T47D (cell line): ENCODE measurements at regions not wholly inside any gene's neighbourhood (a gene's known extent, or its start where the extent isn't known, plus 50 kb on each side); places are given as distances from the start of the nearest gene placed in this dataset.
"Not testable (repeated sequence)": the region's sequence is repeated elsewhere in the genome, so short reads cannot be mapped to it uniquely, and the experiment has no call there.

Experiments
- DNase-seq, 2 experiments: peaks; one replicate each; pipeline versions ENCODE4 v3.0.0 to v3.0.0-alpha.2; 2011 to 2012; ENCODE audit warnings: low read depth in 1 of 2, low spot score in 1 of 2
- JUND ChIP-seq: IDR thresholded peaks from 2 replicates; pipeline ENCODE4 v1.6.1; 2012; ENCODE audit warnings: low read depth
- in situ Hi-C: cut with HindIII; loops from 2 replicates; pipeline ENCODE4 v1.10.0; 2016; ENCODE audit warnings: low sequenced_read_pairs, low pct_unique_long_range_greater_than_20kb

DNA sequence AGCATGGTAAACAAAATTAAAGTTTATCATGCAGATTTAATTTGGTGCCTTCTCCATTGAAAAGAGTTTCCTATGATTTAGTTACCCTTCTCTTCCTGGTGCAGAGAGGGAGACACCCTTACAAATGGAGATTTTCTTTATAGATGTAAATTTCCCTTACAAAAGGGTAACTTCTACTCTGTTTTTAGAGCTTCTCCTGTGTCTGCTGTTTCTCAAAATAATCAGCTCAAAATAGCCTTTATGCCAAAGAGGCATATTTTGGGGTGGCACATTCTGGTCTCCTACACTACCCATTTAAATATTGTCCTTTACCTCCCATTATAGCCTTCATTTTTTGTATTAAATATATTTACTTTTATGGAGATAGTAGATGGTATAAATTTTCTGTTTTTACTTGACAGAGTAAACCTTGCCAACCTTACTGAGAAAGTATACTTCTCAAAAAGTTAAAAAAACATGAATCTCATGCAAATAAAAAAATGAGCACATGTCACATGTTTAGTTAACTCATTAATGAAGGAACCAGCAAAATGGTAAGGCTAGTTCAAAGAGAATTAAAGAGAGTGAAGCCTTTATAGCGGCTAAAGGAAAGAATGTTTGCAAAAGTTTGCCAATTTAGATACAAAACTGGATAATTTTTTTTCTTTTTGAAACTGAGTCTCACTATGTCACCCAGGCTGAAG is 83.3 kb upstream of the MSH6 start:
- no peak for TF ChIP-seq JUND
- DNase-seq, result no peak
- in situ Hi-C loops, result no loop called here

DNA sequence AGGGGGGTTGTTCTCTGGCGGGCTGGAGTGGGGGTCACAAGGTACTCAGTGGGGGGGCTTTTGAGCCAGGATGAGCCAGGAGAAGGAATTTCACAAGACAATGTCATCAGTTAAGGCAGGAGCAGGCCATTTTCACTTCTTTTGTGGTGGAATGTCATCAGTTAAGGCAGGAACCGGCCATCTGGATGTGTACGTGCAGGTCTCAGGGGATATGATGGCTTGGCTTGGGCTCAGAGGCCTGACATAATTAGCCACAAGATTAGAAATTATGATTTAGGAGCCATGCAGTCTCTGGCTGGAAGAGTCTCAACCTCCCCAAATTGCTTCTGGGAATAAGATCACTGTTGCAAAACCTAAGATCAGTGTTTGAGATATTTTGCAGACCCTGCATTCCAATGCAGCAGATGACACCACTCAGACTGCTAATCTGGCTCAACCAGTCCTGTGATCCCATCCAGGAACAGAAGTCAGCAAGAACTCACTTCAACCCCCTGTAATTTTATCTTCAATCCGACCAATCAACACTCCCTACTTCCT is 84.4 kb upstream of the MSH6 start:
- in situ Hi-C loops, result not testable (repeated sequence)
- DNase-seq, result peak in 1 of 2 experiments; percentile 0

DNA sequence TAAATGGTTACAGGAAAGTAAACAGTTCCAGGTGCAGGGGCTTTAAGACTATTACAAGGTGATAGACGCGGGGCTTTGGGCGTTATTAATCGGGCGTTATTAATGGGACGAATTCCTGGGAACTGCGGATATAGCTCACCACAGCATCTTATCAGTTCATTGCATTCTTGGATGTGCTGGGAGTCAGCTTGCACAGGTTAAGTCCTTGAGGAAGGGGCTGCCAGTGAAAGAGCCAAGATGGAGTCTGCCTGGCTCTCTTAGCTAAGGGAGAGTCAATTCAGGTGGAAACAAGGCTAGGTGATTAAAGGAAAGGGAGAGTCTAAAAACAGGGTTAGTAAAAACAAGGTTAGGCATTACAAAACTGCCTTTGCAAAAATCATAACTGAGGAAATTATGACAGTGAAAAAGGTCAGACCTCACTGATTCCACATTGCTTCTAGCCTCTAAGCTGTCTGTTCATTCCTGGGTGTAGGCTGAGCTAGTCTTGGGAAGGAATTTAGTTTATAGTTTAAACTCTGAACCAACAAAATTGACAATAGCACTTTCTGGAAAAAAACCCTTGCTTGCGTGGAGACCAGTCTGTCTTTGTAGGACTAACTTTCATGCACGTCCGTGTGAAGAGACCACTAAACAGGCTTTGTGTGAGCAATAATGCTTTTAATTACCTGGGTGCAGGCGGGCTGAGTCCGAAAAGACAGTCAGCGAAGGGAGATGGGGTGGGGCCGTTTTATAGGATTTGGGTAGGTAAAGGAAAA is 85.1 kb upstream of the MSH6 start:
- DNase-seq, in situ Hi-C loops: not testable (repeated sequence)

DNA sequence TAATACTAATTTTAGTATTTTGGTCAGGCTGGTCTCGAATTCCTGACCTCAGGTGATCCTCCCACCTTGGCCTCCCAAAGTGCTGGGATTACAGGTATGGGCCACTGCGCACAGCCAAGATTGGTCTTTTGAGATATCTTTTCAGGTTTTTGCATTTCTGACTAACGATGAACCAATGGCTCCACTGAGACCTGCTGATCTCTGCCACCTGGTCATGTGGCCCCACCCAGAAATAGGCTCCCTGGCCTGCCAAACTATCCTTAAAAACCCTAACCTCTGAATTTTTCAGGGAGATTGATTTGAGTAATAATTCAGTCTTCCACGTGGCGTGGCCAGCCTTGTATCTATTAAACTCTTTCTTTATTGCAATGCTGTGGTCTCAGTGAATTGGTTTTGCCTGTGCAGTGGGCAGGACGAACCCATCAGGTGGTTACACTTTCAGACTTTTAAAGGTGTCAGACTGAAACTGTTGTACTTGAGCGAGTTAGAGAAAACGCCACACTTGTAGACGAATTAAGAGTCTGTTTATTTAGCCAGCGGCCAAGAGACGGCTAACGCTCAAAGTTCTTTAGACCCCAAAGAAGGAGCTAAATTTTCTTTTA is 85.8 kb upstream of the MSH6 start:
- no peak for DNase-seq
- in situ Hi-C loops, result no loop called here
- no peak for TF ChIP-seq JUND

DNA sequence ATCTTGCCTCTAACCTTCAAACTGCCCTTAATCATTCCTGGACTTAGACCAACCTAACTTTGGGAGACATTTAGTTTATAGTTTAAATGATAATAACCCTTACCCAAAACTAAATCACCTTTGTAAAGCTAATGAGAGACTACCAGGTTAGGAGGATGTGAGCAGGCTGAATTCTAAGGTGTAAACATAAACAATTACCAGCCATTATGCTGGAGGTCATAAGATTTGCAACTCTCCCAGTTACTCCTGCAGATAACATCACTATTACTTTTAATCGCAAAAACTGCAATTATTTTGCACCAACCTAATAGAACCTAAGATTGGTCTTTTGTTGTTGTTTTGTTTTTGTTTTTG is 86.5 kb upstream of the MSH6 start:
- no peak for DNase-seq
- in situ Hi-C loops, result no loop called here
- no peak for TF ChIP-seq JUND

DNA sequence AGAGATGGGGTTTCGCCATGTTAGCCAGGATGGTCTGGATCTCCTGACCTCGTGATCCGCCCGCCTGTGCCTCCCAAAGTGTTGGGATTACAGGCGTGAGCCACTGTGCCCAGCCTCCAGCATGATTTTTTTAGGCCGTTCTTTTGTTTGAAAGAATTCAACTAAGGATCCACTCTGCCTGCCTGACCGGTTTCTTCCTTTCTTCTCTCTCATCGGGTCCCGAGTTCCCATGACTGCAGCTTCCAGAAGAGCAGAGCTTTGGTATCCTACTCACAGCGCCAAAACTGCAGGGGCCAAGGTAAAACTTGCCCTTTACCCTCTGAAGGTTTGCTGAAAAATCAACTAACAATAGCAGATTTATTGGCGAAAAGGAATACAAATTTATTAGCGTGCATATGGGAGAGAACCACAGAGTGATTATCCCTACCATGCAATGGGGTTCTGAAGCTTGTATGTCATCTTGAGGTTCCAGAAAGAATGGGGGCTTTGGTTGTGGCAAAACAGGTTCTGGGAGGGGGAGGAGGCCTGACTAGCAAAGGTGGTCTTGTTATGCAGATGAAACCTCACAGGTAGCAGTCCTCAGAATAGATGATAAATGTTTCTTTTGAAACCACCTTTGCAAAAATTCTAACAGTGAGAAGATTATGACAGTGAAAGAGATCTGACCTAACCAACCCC is 87.0 kb upstream of the MSH6 start:
- no peak for TF ChIP-seq JUND
- peak in 1 of 2 experiments; percentile 26 for DNase-seq
- in situ Hi-C loops, result no loop called here

DNA sequence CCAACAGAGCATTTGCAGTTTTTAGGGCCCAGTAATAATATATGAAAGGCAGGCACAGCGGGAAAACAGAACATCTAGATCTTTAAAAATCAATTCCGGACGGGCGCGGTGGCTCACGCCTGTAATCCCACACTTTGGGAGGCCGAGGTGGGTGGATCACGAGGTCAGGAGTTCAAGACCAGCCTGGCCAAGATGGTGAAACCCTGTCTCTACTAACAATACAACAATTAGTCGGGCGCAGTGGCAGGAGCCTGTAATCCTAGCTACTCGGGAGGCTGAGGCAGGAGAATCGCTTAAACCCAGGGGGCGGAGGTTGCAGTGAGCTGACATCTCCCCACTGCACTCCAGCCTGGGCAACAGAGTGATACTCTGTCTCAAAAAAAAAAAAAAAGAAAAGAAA is 88.5 kb upstream of the MSH6 start:
- in situ Hi-C loops, DNase-seq: not testable (repeated sequence)

DNA sequence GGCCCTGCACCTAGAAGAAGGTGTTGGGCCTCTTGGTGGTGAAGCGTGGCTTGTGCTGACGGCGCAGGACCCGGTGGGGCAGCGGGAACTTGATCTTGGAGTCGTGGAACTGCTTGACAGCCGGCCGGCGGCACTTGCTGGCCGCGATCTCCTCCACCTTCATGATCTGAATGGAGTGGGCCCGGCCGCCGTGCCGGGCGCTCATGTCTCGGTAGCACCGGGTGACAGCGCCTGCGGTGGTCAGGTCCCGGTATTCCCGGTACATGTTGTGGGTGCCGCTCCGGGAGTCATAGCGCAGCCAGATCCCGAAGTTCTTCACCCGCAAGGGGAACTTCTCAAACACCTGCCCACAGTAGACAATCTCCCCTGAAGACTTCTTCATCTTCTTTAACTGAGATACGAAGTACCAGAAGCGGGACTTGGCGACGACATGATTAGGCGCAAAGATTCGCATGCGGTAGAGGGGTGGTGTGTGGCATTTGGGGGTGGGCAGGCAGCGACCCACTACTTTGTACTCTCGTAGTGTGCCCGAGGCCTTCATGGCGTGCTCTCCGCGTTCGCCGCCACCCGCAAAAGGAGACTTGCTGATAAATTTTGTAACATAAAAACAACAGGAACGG is 92.1 kb upstream of the MSH6 start:
- in situ Hi-C loops, DNase-seq: not testable (repeated sequence)

DNA sequence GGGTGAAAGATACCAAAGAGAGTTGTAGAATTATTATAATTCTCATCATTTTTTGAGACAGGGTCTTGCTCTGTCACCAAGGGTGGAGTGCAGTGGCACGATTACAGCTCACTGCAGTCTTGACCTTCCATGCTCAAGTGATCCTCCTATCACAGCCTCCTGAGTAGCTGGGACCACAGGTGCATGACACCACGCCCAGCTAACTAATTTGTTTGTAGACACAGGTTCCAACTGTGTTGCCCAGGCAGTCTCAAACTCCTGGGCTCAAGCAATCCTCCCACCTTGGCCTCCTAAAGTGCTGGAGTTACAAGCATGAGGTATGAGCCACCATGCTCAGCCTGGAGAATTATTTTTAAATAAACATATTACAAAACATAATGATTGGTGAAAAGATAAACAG is 92.8 kb upstream of the MSH6 start:
- no peak for TF ChIP-seq JUND
- in situ Hi-C loops, result no loop called here
- no peak for DNase-seq

DNA sequence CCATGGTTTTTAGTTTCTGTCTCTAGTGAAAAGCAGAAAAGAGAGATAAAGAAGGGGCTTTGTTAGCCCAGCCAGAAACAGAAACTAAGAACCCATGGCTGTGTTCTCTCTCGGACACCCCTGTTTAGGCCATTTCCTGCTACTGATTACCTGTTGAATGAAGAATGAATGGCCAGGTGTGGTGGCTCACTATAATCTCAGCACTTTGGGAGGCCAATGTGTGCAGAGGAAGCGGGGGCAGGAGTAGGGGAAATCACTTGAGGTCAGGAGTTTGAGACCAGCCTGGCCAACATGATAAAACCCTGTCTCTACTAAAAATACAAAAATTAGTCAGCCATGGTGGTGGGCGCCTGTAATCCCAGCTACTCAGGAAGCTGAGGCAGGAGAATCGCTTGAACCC is 93.8 kb upstream of the MSH6 start:
- DNase-seq, in situ Hi-C loops: not testable (repeated sequence)

DNA sequence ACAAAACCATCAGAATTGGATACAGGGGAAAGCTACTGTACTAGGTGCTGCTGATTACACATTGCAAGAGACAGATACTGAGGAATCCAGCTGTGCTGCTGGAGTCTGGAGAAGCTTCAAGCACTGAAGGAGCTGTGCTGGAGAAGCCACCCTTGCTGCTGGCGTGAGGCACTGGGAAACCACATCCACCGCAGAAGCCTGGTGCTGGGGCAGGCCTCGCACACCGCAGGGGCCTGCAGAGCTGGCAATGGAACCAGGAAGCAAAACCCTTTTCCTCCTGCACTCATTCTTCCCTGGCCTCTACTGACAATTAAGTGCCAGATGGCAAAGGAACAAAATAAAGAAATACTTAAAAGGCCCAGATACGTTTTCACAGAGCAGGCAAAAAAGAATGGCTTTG is 94.4 kb upstream of the MSH6 start:
- DNase-seq, result peak in 1 of 2 experiments; percentile 7
- in situ Hi-C loops, result no loop called here
- no peak for TF ChIP-seq JUND

DNA sequence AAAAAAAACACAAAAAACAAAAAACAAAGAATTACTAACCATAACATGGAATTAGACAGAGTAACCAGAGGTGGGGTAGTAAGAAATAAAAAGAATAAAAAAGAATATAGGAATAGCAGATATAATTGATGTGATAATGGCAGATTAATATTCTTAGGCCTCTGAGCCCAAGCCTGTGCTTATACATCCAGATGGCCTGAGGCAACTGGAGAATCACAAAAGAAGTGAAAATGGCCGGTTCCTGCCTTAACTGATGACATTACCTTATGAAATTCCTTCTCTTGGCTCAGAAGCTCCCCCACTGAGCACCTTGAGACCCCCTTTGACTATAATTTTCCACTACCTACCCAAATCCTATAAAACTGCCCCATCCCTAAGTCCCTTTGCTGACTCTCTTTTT is 95.1 kb upstream of the MSH6 start:
- DNase-seq, result no peak
- TF ChIP-seq JUND, result no peak
- in situ Hi-C loops, result no loop called here
